Neural cell (in vitro differentiated cells): ENCODE measurements at regions not wholly inside any gene's neighbourhood (a gene's known extent, or its start where the extent isn't known, plus 50 kb on each side); places are given as distances from the start of the nearest gene placed in this dataset.

Experiments
- H2AFZ ChIP-seq: fragments of 200-600, 300-800 bp; sonication (generic), shearing (Covaris generic); 2 replicates; pipeline ENCODE4 v1.6.0; 2014; ENCODE audit warnings: low read depth, mild to moderate bottlenecking, antibody characterized with exemption, low read length, moderate library complexity
- H3F3A ChIP-seq: fragments of 200-600 bp; shearing (Covaris generic); 2 replicates; pipeline ENCODE4 v1.6.1; 2016; ENCODE audit warnings: mild to moderate bottlenecking, moderate library complexity, mixed read lengths, antibody characterized with exemption, low read length; ENCODE audit not compliant: insufficient read depth, poor library complexity, severe bottlenecking
- H3K27ac ChIP-seq: fragments of 200-600, 300-800 bp; sonication (generic), shearing (Covaris generic); 2 replicates; pipeline ENCODE4 v1.5.1; 2014; ENCODE audit warnings: mild to moderate bottlenecking, low read length, moderate library complexity
- H3K27me3 ChIP-seq: fragments of 300-800, 200-600 bp; sonication (generic), shearing (Covaris generic); 2 replicates; pipeline ENCODE4 v1.6.0; 2014; ENCODE audit warnings: mild to moderate bottlenecking, low read depth, low read length, moderate library complexity; ENCODE audit not compliant: insufficient read depth
- H3K36me3 ChIP-seq: fragments of 300-800, 200-600 bp; sonication (generic), shearing (Covaris generic); 2 replicates; pipeline ENCODE4 v1.5.1; 2014; ENCODE audit warnings: mild to moderate bottlenecking, antibody characterized with exemption, low read length, moderate library complexity; ENCODE audit not compliant: insufficient read depth
- H3K4me2 ChIP-seq: fragments of 300-800, 200-600 bp; sonication (generic), shearing (Covaris generic); 2 replicates; pipeline ENCODE4 v1.6.0; 2014; ENCODE audit warnings: mild to moderate bottlenecking, low read length
- H3K4me3 ChIP-seq: fragments of 300-800, 200-600 bp; sonication (generic), shearing (Covaris generic); 2 replicates; pipeline ENCODE4 v1.5.1; 2014; ENCODE audit warnings: mild to moderate bottlenecking, low read length, moderate library complexity
- H3K79me2 ChIP-seq: fragments of 200-600 bp; shearing (Covaris generic); replicated peaks from 2 replicates; pipeline ENCODE4 v1.6.0; 2014; ENCODE audit warnings: mild to moderate bottlenecking, low read length, moderate library complexity; ENCODE audit not compliant: insufficient read depth
- H3K9ac ChIP-seq: fragments of 300-800, 200-600 bp; sonication (generic), shearing (Covaris generic); 2 replicates; pipeline ENCODE4 v1.6.1; 2016; ENCODE audit warnings: mild to moderate bottlenecking, low read length, mixed read lengths
- H3K9me2 ChIP-seq: fragments of 200-600 bp; shearing (Covaris generic); 2 replicates; pipeline ENCODE4 v1.6.1; 2016; ENCODE audit warnings: mild to moderate bottlenecking, low read length, mixed read lengths; ENCODE audit not compliant: insufficient read depth
- H3K9me3 ChIP-seq: fragments of 200-600, 300-800 bp; sonication (generic), shearing (Covaris generic); 2 replicates; pipeline ENCODE4 v1.6.1; 2016; ENCODE audit warnings: mild to moderate bottlenecking, mixed run types, low read length, moderate library complexity, mixed read lengths
- H4K20me1 ChIP-seq: fragments of 200-600 bp; shearing (Covaris generic); 2 replicates; pipeline ENCODE4 v1.6.1; 2016; ENCODE audit warnings: mild to moderate bottlenecking, mixed run types; ENCODE audit not compliant: insufficient read depth
- CTCF ChIP-seq: fragments of 450-650 bp; IDR thresholded peaks from 2 replicates; pipeline ENCODE4 v1.5.1; 2014; ENCODE audit warnings: antibody characterized with exemption, mild to moderate bottlenecking, moderate library complexity; ENCODE audit not compliant: poor library complexity, severe bottlenecking
- EP300 ChIP-seq: fragments of 450-650 bp; conservative IDR thresholded peaks from 2 replicates; pipeline ENCODE4 v1.6.1; 2014; ENCODE audit warnings: antibody characterized with exemption, mild to moderate bottlenecking, moderate library complexity; ENCODE audit not compliant: poor library complexity, severe bottlenecking
- EZH2 ChIP-seq: fragments of 200-600, 300-800 bp; shearing (Covaris generic), sonication (generic); IDR thresholded peaks from 2 replicates; pipeline ENCODE4 v1.6.1; 2014; ENCODE audit warnings: antibody characterized with exemption, low read length, borderline replicate concordance, mild to moderate bottlenecking; ENCODE audit not compliant: insufficient read depth, poor library complexity, severe bottlenecking
- MXI1 ChIP-seq: fragments of 450-650 bp; conservative IDR thresholded peaks from 2 replicates; pipeline ENCODE4 v1.6.1; 2014; ENCODE audit warnings: antibody characterized with exemption, mild to moderate bottlenecking; ENCODE audit not compliant: poor library complexity, severe bottlenecking
- POLR2AphosphoS5 ChIP-seq: IDR thresholded peaks from 2 replicates; pipeline ENCODE4 v1.6.1; 2012
- RAD21 ChIP-seq: fragments of 450-650 bp; conservative IDR thresholded peaks from 2 replicates; pipeline ENCODE4 v1.6.1; 2014; ENCODE audit warnings: antibody characterized with exemption, mild to moderate bottlenecking, moderate library complexity
- REST ChIP-seq: IDR thresholded peaks from 2 replicates; pipeline ENCODE4 v1.6.1; 2012; ENCODE audit warnings: borderline replicate concordance
- SMC3 ChIP-seq: fragments of 450-650 bp; conservative IDR thresholded peaks from 2 replicates; pipeline ENCODE4 v1.6.1; 2014; ENCODE audit warnings: antibody characterized with exemption, mild to moderate bottlenecking, moderate library complexity; ENCODE audit not compliant: poor library complexity
- TAF1 ChIP-seq: IDR thresholded peaks from 2 replicates; pipeline ENCODE4 v1.6.1; 2012; ENCODE audit warnings: low read depth

- TF ChIP-seq CTCF = no peak
- TF ChIP-seq SMC3 = no peak
- no peak for TF ChIP-seq EP300
- no peak for TF ChIP-seq POLR2AphosphoS5
- no peak for TF ChIP-seq TAF1
- TF ChIP-seq RAD21 = no peak
- no peak for TF ChIP-seq REST
- no peak for TF ChIP-seq MXI1
- TF ChIP-seq EZH2 = no peak
- no peaks in the 10 kb centered on the region for H3F3A ChIP-seq
- no peaks in the 10 kb centered on the region for H3K9me2 ChIP-seq
Observed at GRCh38 chr1:58399176-58399575, 147.3 kb downstream of the OMA1 start.

GRCh38 chr1:58398714-58399113 lies 147.8 kb downstream of the OMA1 start:
- Histone ChIP-seq H3K36me3 (no peaks in the 10 kb centered on the region), H3K9me2 (no peaks in the 10 kb centered on the region), H3K9me3 (no peaks in the 10 kb centered on the region), H3K79me2 (no peaks in the 10 kb centered on the region), H3K27ac (no peak overlapping the region), H3K9ac (no peak overlapping the region), H3F3A (no peaks in the 10 kb centered on the region), H2AFZ (no peak overlapping the region), H3K4me3 (no peak overlapping the region), H3K27me3 (no peaks in the 10 kb centered on the region), H4K20me1 (no peaks in the 10 kb centered on the region), H3K4me2 (no peak overlapping the region)
- TF ChIP-seq POLR2AphosphoS5 = no peak
- no peak for TF ChIP-seq EZH2
- TF ChIP-seq RAD21 = no peak
- no peak for TF ChIP-seq SMC3
- no peak for TF ChIP-seq EP300
- TF ChIP-seq TAF1 = no peak
- no peak for TF ChIP-seq REST
- no peak for TF ChIP-seq MXI1
- TF ChIP-seq CTCF = no peak

More at GRCh38 chr1:58399176-58399575, 147.3 kb downstream of the OMA1 start:
- Histone ChIP-seq H3K27me3 (no peaks in the 10 kb centered on the region), H3K9me3 (no peaks in the 10 kb centered on the region), H3K36me3 (no peaks in the 10 kb centered on the region), H2AFZ (no peak overlapping the region), H3K27ac (no peak overlapping the region), H3K79me2 (no peaks in the 10 kb centered on the region), H4K20me1 (no peaks in the 10 kb centered on the region), H3K9ac (no peak overlapping the region), H3K4me2 (no peak overlapping the region), H3K4me3 (no peak overlapping the region)
